ENCODE measurements at regions not wholly inside any gene's neighbourhood (a gene's known extent, or its start where the extent isn't known, plus 50 kb on each side); places are given as distances from the start of the nearest gene placed in this dataset.

DNA sequence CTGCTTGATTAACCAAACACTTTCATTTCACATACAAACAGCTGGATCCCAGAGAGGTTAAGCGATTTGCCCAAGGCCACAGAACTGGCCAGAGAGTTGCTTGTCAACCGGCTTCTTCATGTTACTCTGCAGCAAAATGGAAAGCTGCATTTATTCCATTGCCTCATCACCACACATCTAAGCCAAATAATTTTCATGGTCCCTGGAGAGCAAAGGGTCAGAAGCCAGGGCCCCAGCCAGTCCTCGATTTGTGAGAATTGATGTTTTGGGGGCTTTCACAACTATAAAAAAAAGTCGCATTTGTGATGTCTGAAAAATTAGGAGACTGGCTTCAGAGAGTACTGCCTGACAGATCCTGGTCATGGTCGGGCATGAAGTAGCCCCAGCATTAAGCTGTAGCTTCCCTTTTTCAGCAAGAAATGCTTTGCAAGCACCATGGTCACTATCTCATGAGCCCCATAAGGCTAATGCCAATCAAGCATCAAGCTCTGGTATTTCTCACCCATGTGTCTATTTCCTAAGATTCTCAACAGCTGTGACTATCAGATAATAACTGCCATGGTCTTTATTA lies 95.8 kb downstream of the BANF2 start:
- TF ChIP-seq, protein P1, sequence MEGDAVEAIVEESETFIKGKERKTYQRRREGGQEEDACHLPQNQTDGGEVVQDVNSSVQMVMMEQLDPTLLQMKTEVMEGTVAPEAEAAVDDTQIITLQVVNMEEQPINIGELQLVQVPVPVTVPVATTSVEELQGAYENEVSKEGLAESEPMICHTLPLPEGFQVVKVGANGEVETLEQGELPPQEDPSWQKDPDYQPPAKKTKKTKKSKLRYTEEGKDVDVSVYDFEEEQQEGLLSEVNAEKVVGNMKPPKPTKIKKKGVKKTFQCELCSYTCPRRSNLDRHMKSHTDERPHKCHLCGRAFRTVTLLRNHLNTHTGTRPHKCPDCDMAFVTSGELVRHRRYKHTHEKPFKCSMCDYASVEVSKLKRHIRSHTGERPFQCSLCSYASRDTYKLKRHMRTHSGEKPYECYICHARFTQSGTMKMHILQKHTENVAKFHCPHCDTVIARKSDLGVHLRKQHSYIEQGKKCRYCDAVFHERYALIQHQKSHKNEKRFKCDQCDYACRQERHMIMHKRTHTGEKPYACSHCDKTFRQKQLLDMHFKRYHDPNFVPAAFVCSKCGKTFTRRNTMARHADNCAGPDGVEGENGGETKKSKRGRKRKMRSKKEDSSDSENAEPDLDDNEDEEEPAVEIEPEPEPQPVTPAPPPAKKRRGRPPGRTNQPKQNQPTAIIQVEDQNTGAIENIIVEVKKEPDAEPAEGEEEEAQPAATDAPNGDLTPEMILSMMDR (IDR thresholded peaks at IDR 0.05) = no peak
- H3K27ac ChIP-seq = peak overlapping the region; percentile 24 to 73
- no peaks in the 10 kb centered on the region for H3K27me3 ChIP-seq
- no peaks in the 10 kb centered on the region for H3K36me3 ChIP-seq
- DNase-seq (ENCODE audit: low spot score) = no peak
- H3K4me1 ChIP-seq = peaks cover 0 to 21% of the 10 kb centered on the region in 2 donors
- no peak overlapping the region for H3K4me3 ChIP-seq
- no peaks in the 10 kb centered on the region for H3K9me3 ChIP-seq

- H3K27ac ChIP-seq = peak overlapping the region; percentile 24 to 73
- H3K36me3 ChIP-seq = no peaks in the 10 kb centered on the region
- peaks cover 0 to 21% of the 10 kb centered on the region in 2 donors for H3K4me1 ChIP-seq
- TF ChIP-seq, protein P1 (IDR thresholded peaks at IDR 0.05) = no peak
- H3K9me3 ChIP-seq = no peaks in the 10 kb centered on the region
- H3K4me3 ChIP-seq = no peak overlapping the region
- H3K27me3 ChIP-seq = no peaks in the 10 kb centered on the region
- DNase-seq (ENCODE audit: low spot score) = no peak
These were observed 95.2 kb downstream of the BANF2 start for GRCh38 chr20:17795003-17795402.

DNA sequence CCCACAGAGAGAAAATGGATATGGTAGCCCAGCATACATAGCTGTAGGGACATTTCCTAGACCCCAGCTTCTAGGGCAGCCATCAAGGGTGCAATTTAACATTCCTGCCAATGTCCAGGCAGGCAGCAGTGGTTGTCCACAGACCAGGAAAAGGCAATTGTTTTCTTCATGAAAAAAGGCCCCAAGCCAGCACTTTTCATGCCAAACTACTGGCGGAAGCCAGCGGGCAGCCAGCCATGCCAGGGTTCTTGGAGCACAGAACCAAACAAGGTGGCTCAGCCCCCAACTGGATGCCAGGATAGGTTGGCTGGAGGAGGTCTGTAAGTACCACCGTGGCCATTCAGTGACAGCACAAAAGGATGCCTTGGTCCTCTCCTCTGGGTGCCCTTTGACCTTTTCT lies 94.6 kb downstream of the BANF2 start:
- TF ChIP-seq, protein P1 (IDR thresholded peaks at IDR 0.05) = no peak
- Histone ChIP-seq H3K27me3 (no peaks in the 10 kb centered on the region), H3K4me3 (no peak overlapping the region), H3K27ac (peak overlapping the region in 1 of 2 donors; percentile 5), H3K9me3 (no peaks in the 10 kb centered on the region), H3K4me1 (peaks cover 0 to 21% of the 10 kb centered on the region in 2 donors), H3K36me3 (no peaks in the 10 kb centered on the region)
- no peak for DNase-seq (ENCODE audit: low spot score)

- H3K27ac ChIP-seq = no peak overlapping the region
- DNase-seq (ENCODE audit: low spot score) = no peak
- TF ChIP-seq, protein P1 (IDR thresholded peaks at IDR 0.05) = no peak
- H3K27me3 ChIP-seq = no peaks in the 10 kb centered on the region
- peaks cover 0 to 21% of the 10 kb centered on the region in 2 donors for H3K4me1 ChIP-seq
- no peak overlapping the region for H3K4me3 ChIP-seq
- H3K36me3 ChIP-seq = no peaks in the 10 kb centered on the region
- no peaks in the 10 kb centered on the region for H3K9me3 ChIP-seq
These were observed 94.2 kb downstream of the BANF2 start for GRCh38 chr20:17793986-17794385.

- Histone ChIP-seq H3K27me3 (no peaks in the 10 kb centered on the region), H3K36me3 (no peaks in the 10 kb centered on the region), H3K9me3 (no peaks in the 10 kb centered on the region), H3K4me3 (no peak overlapping the region), H3K4me1 (peaks cover 0 to 10% of the 10 kb centered on the region in 2 donors), H3K27ac (no peak overlapping the region)
- TF ChIP-seq, protein P1 (IDR thresholded peaks at IDR 0.05) = no peak
- no peak for DNase-seq (ENCODE audit: low spot score)
These were observed 90.5 kb downstream of the BANF2 start for GRCh38 chr20:17790296-17790695.

DNA sequence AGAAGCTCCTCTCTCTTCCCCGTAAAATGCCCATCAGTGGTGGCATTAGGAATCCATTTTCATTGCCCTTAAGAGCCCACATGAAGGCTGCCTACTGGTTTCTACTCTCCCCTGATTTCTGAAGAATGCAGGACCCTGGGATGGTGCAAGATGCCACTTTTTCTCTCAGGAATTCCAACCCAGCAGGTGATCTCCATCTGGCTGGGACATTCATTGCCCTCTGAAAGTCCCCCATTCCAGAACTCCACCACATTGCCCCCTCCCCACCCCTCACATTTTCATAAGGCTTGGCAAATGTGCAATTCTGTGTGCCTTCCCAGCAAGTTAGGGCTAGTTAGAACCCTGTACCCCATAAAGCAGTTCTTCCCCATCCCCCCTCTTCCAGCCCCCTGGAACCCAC lies 88.0 kb downstream of the BANF2 start:
- no peaks in the 10 kb centered on the region for H3K36me3 ChIP-seq
- no peaks in the 10 kb centered on the region for H3K27me3 ChIP-seq
- TF ChIP-seq, protein P1 (IDR thresholded peaks at IDR 0.05) = no peak
- no peak overlapping the region for H3K4me3 ChIP-seq
- H3K4me1 ChIP-seq = no peaks in the 10 kb centered on the region
- no peak overlapping the region for H3K27ac ChIP-seq
- H3K9me3 ChIP-seq = no peaks in the 10 kb centered on the region
- no peak for DNase-seq (ENCODE audit: low spot score)

All from right atrium auricular region (tissue), 2 donors.